H1 (cell line): ENCODE measurements at regions not wholly inside any gene's neighbourhood (a gene's known extent, or its start where the extent isn't known, plus 50 kb on each side); places are given as distances from the start of the nearest gene placed in this dataset.

Experiments used
- CTCF ChIA-PET: fragments of 300-600 bp; sonication (Branson Sonifier 250); formaldehyde crosslinking; loops from one replicate; lab custom pipeline; 2021; ENCODE audit not compliant: partially characterized antibody; lab: Charles Lee
- POLR2A ChIA-PET: fragments of 300-600 bp; sonication (Branson Sonifier 250); formaldehyde crosslinking; loops from one replicate; lab custom pipeline; 2021; ENCODE audit warnings: inconsistent platforms; ENCODE audit not compliant: partially characterized antibody; lab: Charles Lee
- DNase-seq, 2 experiments: peaks; one replicate each; pipeline versions ENCODE4 v3.0.0 to v3.0.0-alpha.2; 2010 to 2022; ENCODE audit warnings: low spot score in 2 of 2, low read depth in 1 of 2, mixed read lengths in 1 of 2
- FAIRE-seq: peaks from 2 replicates; lab custom pipeline; 2011; peaks lifted over from hg19 to GRCh38; lab: Jason Lieb, UNC
- H2AFZ ChIP-seq: 2 replicates; pipeline ENCODE4 v1.8.1; 2012; ENCODE audit warnings: low read length, inconsistent platforms
- H2AK5ac ChIP-seq: 2 replicates; pipeline ENCODE4 v1.6.1; 2013; ENCODE audit warnings: low read depth, low read length
- H2BK120ac ChIP-seq: replicated peaks from 2 replicates; pipeline ENCODE3; 2013; ENCODE audit warnings: low read depth, low read length, inconsistent platforms
- H2BK12ac ChIP-seq: 2 replicates; pipeline ENCODE4 v1.6.1; 2013; ENCODE audit warnings: low read depth, low read length
- H2BK15ac ChIP-seq: 2 replicates; pipeline ENCODE4 v1.6.1; 2013; ENCODE audit warnings: low read length
- H2BK20ac ChIP-seq: 2 replicates; pipeline ENCODE4 v1.6.1; 2013; ENCODE audit warnings: low read length
- H2BK5ac ChIP-seq: 2 replicates; pipeline ENCODE4 v1.6.1; 2013; ENCODE audit warnings: low read depth, low read length
- H3K14ac ChIP-seq: 2 replicates; pipeline ENCODE4 v1.6.1; 2013; ENCODE audit warnings: inconsistent platforms; ENCODE audit not compliant: insufficient read length
- H3K18ac ChIP-seq: 2 replicates; pipeline ENCODE4 v1.6.1; 2013; ENCODE audit warnings: low read length; ENCODE audit errors: extremely low read depth
- H3K23ac ChIP-seq: 2 replicates; pipeline ENCODE4 v1.6.1; 2013; ENCODE audit warnings: inconsistent platforms; ENCODE audit not compliant: insufficient read length
- H3K23me2 ChIP-seq: 2 replicates; pipeline ENCODE4 v1.6.1; 2013; ENCODE audit warnings: low read depth, low read length
- H3K27ac ChIP-seq: 2 replicates; pipeline ENCODE4 v1.6.1; 2011; ENCODE audit warnings: low read depth, low read length, inconsistent platforms
- H3K27me3 ChIP-seq, 4 experiments: replicated peaks in 1 of 4; 1 replicate in 1 of 4; 2 replicates in 3 of 4; pipeline versions ENCODE4 v1.6.1 to v1.8.1; 2011 to 2013; ENCODE audit warnings: low read length in 3 of 4, mild to moderate bottlenecking in 3 of 4, inconsistent platforms in 2 of 4, mixed read lengths in 2 of 4, moderate library complexity in 1 of 4; ENCODE audit not compliant: control insufficient read depth in 3 of 4, insufficient read depth in 3 of 4; ENCODE audit errors: extremely low read depth in 1 of 4
- H3K36me3 ChIP-seq, 4 experiments: 2 replicates each; pipeline versions ENCODE4 v1.6.1 to v1.8.1; 2011 to 2013; ENCODE audit warnings: mild to moderate bottlenecking in 4 of 4, low read length in 3 of 4, moderate library complexity in 2 of 4, control low read depth in 1 of 4, inconsistent platforms in 1 of 4; ENCODE audit not compliant: insufficient read depth in 4 of 4, control insufficient read depth in 2 of 4
- H3K4ac ChIP-seq: replicated peaks from 2 replicates; pipeline ENCODE3; 2013; ENCODE audit warnings: low read length, low read depth, mixed read lengths, inconsistent platforms; ENCODE audit not compliant: insufficient read length
- H3K4me1 ChIP-seq, 4 experiments: replicated peaks in 1 of 4; 1 replicate in 1 of 4; 2 replicates in 3 of 4; pipeline versions ENCODE4 v1.6.1 to v1.8.1; 2011 to 2013; ENCODE audit warnings: low read length in 3 of 4, inconsistent platforms in 2 of 4, mixed read lengths in 1 of 4; ENCODE audit not compliant: insufficient read depth in 4 of 4, control insufficient read depth in 3 of 4
- H3K4me2 ChIP-seq, 2 experiments: 2 replicates each; pipeline versions ENCODE4 v1.6.1 to v1.8.1; 2011 to 2013; ENCODE audit warnings: low read depth in 2 of 2, low read length in 2 of 2, control low read depth in 1 of 2, inconsistent platforms in 1 of 2, mild to moderate bottlenecking in 1 of 2; ENCODE audit not compliant: insufficient read depth in 1 of 2
- H3K4me3 ChIP-seq, 4 experiments: fragments of 200-600, 300-600 bp in 1 of 4; sonication (generic), shearing (Covaris generic), sonication (Bioruptor Twin) in 1 of 4; 2 replicates each; pipeline versions ENCODE4 v1.5.1 to v1.8.1; 2011 to 2016; ENCODE audit warnings: low read length in 4 of 4, low read depth in 3 of 4, control low read depth in 2 of 4, inconsistent platforms in 2 of 4, mild to moderate bottlenecking in 2 of 4, mixed read lengths in 1 of 4, moderate library complexity in 1 of 4; ENCODE audit not compliant: insufficient read depth in 2 of 4; ENCODE audit errors: extremely low read depth in 1 of 4
- H3K56ac ChIP-seq: replicated peaks from 2 replicates; pipeline ENCODE3; 2013; ENCODE audit warnings: low read depth, mild to moderate bottlenecking, mixed read lengths, low read length, inconsistent platforms; ENCODE audit not compliant: insufficient read length
- H3K79me1 ChIP-seq: 2 replicates; pipeline ENCODE4 v1.6.1; 2013; ENCODE audit warnings: low read depth, low read length, control low read depth
- H3K79me2 ChIP-seq, 2 experiments: 2 replicates each; pipeline versions ENCODE4 v1.6.1 to v1.8.1; 2012 to 2013; ENCODE audit warnings: low read length in 2 of 2, mild to moderate bottlenecking in 2 of 2, inconsistent platforms in 1 of 2; ENCODE audit not compliant: insufficient read depth in 2 of 2, control insufficient read depth in 1 of 2
- H3K9ac ChIP-seq, 4 experiments: replicated peaks in 1 of 4; 1 replicate in 1 of 4; 2 replicates in 3 of 4; pipeline versions ENCODE4 v1.6.1 to v1.8.1; 2011 to 2013; ENCODE audit warnings: low read depth in 3 of 4, low read length in 3 of 4, control low read depth in 2 of 4, mild to moderate bottlenecking in 2 of 4, moderate library complexity in 2 of 4, inconsistent platforms in 1 of 4; ENCODE audit errors: extremely low read depth in 1 of 4
- H3K9me3 ChIP-seq, 2 experiments: 2 replicates each; pipeline versions ENCODE4 v1.6.1 to v1.8.1; 2012 to 2013; ENCODE audit warnings: mild to moderate bottlenecking in 2 of 2, moderate library complexity in 2 of 2, control low read depth in 1 of 2, inconsistent platforms in 1 of 2, low read depth in 1 of 2, low read length in 1 of 2, mixed read lengths in 1 of 2; ENCODE audit not compliant: insufficient read depth in 2 of 2
- H4K20me1 ChIP-seq, 2 experiments: replicated peaks in 1 of 2; 2 replicates each; pipeline versions ENCODE3 to v1.8.1; 2011 to 2013; ENCODE audit warnings: inconsistent platforms in 2 of 2, low read length in 2 of 2, mild to moderate bottlenecking in 1 of 2; ENCODE audit not compliant: insufficient read depth in 2 of 2, control insufficient read depth in 1 of 2
- H4K5ac ChIP-seq: 2 replicates; pipeline ENCODE4 v1.6.1; 2013; ENCODE audit warnings: low read length, low read depth, mixed read lengths, inconsistent platforms; ENCODE audit not compliant: insufficient read length
- H4K8ac ChIP-seq: 2 replicates; pipeline ENCODE4 v1.8.0; 2013; ENCODE audit warnings: mild to moderate bottlenecking, moderate library complexity, low read length, inconsistent platforms; ENCODE audit not compliant: insufficient read depth; ENCODE audit errors: extremely low read depth
- H4K91ac ChIP-seq: replicated peaks from 2 replicates; pipeline ENCODE3; 2013; ENCODE audit warnings: low read length, mixed read lengths, inconsistent platforms; ENCODE audit not compliant: insufficient read length
- ATF3 ChIP-seq: IDR thresholded peaks from 2 replicates; pipeline ENCODE4 v1.6.1; 2011; ENCODE audit warnings: low read depth, mild to moderate bottlenecking, low read length; ENCODE audit not compliant: insufficient read depth
- BRCA1 ChIP-seq: IDR thresholded peaks from 2 replicates; pipeline ENCODE4 v1.6.1; 2012; ENCODE audit warnings: low read depth, low read length, improper control_type of control experiment
- CEBPB ChIP-seq: IDR thresholded peaks from 2 replicates; pipeline ENCODE4 v1.6.1; 2012; ENCODE audit warnings: low read depth, low read length
- CREB1 ChIP-seq: IDR thresholded peaks from 2 replicates; pipeline ENCODE4 v1.6.1; 2012; ENCODE audit warnings: inconsistent platforms
- FOSL1 ChIP-seq: IDR thresholded peaks from 2 replicates; pipeline ENCODE4 v1.6.1; 2011; ENCODE audit warnings: mild to moderate bottlenecking, low read depth, low read length, moderate library complexity; ENCODE audit not compliant: insufficient read depth
- HDAC2 ChIP-seq, 2 experiments: fragments of 300-600 bp in 1 of 2; sonication (generic) in 1 of 2; IDR thresholded peaks; 2 replicates each; pipeline ENCODE4 v1.6.1; 2011 to 2012; ENCODE audit warnings: low read depth in 2 of 2, low read length in 2 of 2, mild to moderate bottlenecking in 2 of 2, moderate library complexity in 2 of 2, borderline replicate concordance in 1 of 2, inconsistent platforms in 1 of 2
- JUN ChIP-seq: IDR thresholded peaks from 2 replicates; pipeline ENCODE4 v1.6.1; 2011; ENCODE audit warnings: low read depth, mild to moderate bottlenecking, improper control_type of control experiment, low read length
- JUND ChIP-seq: IDR thresholded peaks from 2 replicates; pipeline ENCODE4 v1.6.1; 2011; ENCODE audit warnings: mild to moderate bottlenecking, improper control_type of control experiment, low read length
- MAFK ChIP-seq: IDR thresholded peaks from 2 replicates; pipeline ENCODE4 v1.6.1; 2012; ENCODE audit warnings: low read depth, mild to moderate bottlenecking, improper control_type of control experiment, low read length
- NANOG ChIP-seq: IDR thresholded peaks from 2 replicates; pipeline ENCODE4 v1.6.1; 2011; ENCODE audit warnings: low read length, low read depth, mild to moderate bottlenecking, inconsistent platforms; ENCODE audit not compliant: insufficient read depth, poor library complexity, severe bottlenecking
- RXRA ChIP-seq: IDR thresholded peaks from 2 replicates; pipeline ENCODE4 v1.6.1; 2011; ENCODE audit warnings: low read depth, mild to moderate bottlenecking, low read length, moderate library complexity; ENCODE audit not compliant: insufficient read depth
- SIRT6 ChIP-seq: IDR thresholded peaks from one replicate; pipeline ENCODE4 v1.7.1; 2012; ENCODE audit warnings: low read length, inconsistent platforms
- TAF1 ChIP-seq: IDR thresholded peaks from 2 replicates; pipeline ENCODE4 v1.6.1; 2011; ENCODE audit warnings: mild to moderate bottlenecking, low read depth, low read length
- TEAD4 ChIP-seq: IDR thresholded peaks from 2 replicates; pipeline ENCODE4 v1.6.1; 2012; ENCODE audit warnings: low read depth, low read length, inconsistent platforms, mixed read lengths
- WGBS, 2 experiments: shearing (Covaris generic) in 1 of 2; methylation state at CpG; one replicate each; pipeline versions ENCODE4 v1.1.6 to v1.1.7; 2013 to 2015; ENCODE audit warnings: low lambda C conversion rate in 2 of 2, mixed read lengths in 2 of 2, inconsistent platforms in 1 of 2, low coverage in 1 of 2, missing lambda C conversion rate in 1 of 2; ENCODE audit not compliant: insufficient replicate concordance in 2 of 2, insufficient coverage in 1 of 2, insufficient read length in 1 of 2; ENCODE audit errors: extremely low coverage in 1 of 2, missing lambda C conversion rate in 1 of 2; 5-methylcytosine and 5-hydroxymethylcytosine counted together
- TF ChIP-seq, protein P1 (sequence below): IDR thresholded peaks from 2 replicates; pipeline ENCODE4 v1.6.1; 2012; ENCODE audit warnings: inconsistent platforms

- H3K14ac ChIP-seq, result no peak overlapping the region
- no peak overlapping the region for H3K4ac ChIP-seq
- H3K27ac ChIP-seq, result no peak overlapping the region
- H3K9ac ChIP-seq, result no peak overlapping the region
- H3K23me2 ChIP-seq, result no peaks in the 10 kb centered on the region; the same call in 1 of the 2 replicates
- no peak overlapping the region for H4K5ac ChIP-seq
- H3K79me2 ChIP-seq, result no peaks in the 10 kb centered on the region
- H3K18ac ChIP-seq, result no peak overlapping the region
- H3K9me3 ChIP-seq, result peaks cover 17 to 18% of the 10 kb centered on the region in 2 experiments; a peak in 3 of 4 replicates
- ChIA-PET POLR2A (no interaction called here), CTCF (no interaction called here)
- TF ChIP-seq, protein P1, sequence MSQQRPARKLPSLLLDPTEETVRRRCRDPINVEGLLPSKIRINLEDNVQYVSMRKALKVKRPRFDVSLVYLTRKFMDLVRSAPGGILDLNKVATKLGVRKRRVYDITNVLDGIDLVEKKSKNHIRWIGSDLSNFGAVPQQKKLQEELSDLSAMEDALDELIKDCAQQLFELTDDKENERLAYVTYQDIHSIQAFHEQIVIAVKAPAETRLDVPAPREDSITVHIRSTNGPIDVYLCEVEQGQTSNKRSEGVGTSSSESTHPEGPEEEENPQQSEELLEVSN, result no peak
- TF ChIP-seq TEAD4 (no peak), NANOG (no peak), RXRA (no peak), CEBPB (no peak), SIRT6 (no peak), JUN (no peak), BRCA1 (no peak), JUND (no peak), MAFK (no peak), CREB1 (no peak), TAF1 (no peak), FOSL1 (no peak), HDAC2 (IDR thresholded peaks at IDR 0.05; ENCODE audit: borderline replicate concordance in 1 of 2, low read depth in 2 of 2, low read length in 2 of 2) (no peak), ATF3 (no peak)
- no peaks in the 10 kb centered on the region for H4K20me1 ChIP-seq
- H2AK5ac ChIP-seq, result no peak overlapping the region
- no peak for DNase-seq
- H2BK5ac ChIP-seq, result no peak overlapping the region
- no peaks in the 10 kb centered on the region for H3K79me1 ChIP-seq
- no peak overlapping the region for H4K91ac ChIP-seq
- no peak overlapping the region for H2BK20ac ChIP-seq
- H2BK120ac ChIP-seq, result no peak overlapping the region
- H3K27me3 ChIP-seq, result no peaks in the 10 kb centered on the region; a peak in 1 of 7 replicates
- H3K23ac ChIP-seq, result no peak overlapping the region
- no peak overlapping the region for H4K8ac ChIP-seq
- no peak overlapping the region for H3K4me3 ChIP-seq
- no peak overlapping the region for H3K56ac ChIP-seq
- H2BK15ac ChIP-seq, result no peak overlapping the region
- H2AFZ ChIP-seq, result no peak overlapping the region
- FAIRE-seq, result no peak
- no peak overlapping the region for H2BK12ac ChIP-seq
- 0 out of 8 replicates have a peak, but pooled peaks cover 0 to 2% (median 0%) of the 10 kb centered on the region in 4 experiments for H3K36me3 ChIP-seq
- H3K4me1 ChIP-seq, result no peaks in the 10 kb centered on the region
- WGBS, 2 experiments, result 86% methylated on average over 6 of the region's 6 CpGs; no CpG with 5 or more reads in 1 of the 2 experiments
- H3K4me2 ChIP-seq, result no peak overlapping the region
Observed at GRCh38 chr20:47921408-47921807, 136.1 kb upstream of the SULF2 start.
